T-cell (primary cell): ENCODE measurements at regions not wholly inside any gene's neighbourhood (a gene's known extent, or its start where the extent isn't known, plus 50 kb on each side); places are given as distances from the start of the nearest gene placed in this dataset.

Source experiments
- ATAC-seq, 4 experiments: fragments of 200-7000 bp in 3 of 4; fragments of 150-1000 bp in 1 of 4; cut with Tn5 transposase; replicated peaks in 1 of 4; 1 replicate in 3 of 4; 2 replicates in 1 of 4; pipeline ENCODE4 v1.10.0; 2021; ENCODE audit warnings: moderate library complexity in 3 of 4, mild to moderate bottlenecking in 2 of 4, moderate number of reproducible peaks in 1 of 4
- CTCF ChIA-PET, 2 donors: fragments of 300-600 bp; sonication (Branson Sonifier 250); formaldehyde crosslinking; loops; one replicate each; lab custom pipeline; 2022; ENCODE audit warnings: antibody characterized with exemption in 2 of 2; lab: Charles Lee
- POLR2A ChIA-PET, 2 donors: fragments of 300-600 bp; sonication (Branson Sonifier 250); formaldehyde crosslinking; loops; one replicate each; lab custom pipeline; 2022; ENCODE audit warnings: antibody characterized with exemption in 2 of 2; lab: Charles Lee
- DNase-seq, 35 experiments: peaks; one replicate each; pipeline versions ENCODE4 v3.0.0 to v3.0.0-alpha.2; 2013 to 2023
- H3K27ac ChIP-seq: one replicate; pipeline ENCODE4 v1.5.1; 2013; ENCODE audit warnings: low read length
- H3K27me3 ChIP-seq, 2 experiments: replicated peaks in 1 of 2; 1 replicate in 1 of 2; 2 replicates in 1 of 2; pipeline versions ENCODE4 v1.6.1 to v1.7.0; 2013; ENCODE audit warnings: low read length in 1 of 2, mixed read lengths in 1 of 2; ENCODE audit not compliant: control insufficient read depth in 2 of 2, insufficient read depth in 2 of 2; ENCODE audit errors: extremely low read depth in 1 of 2
- H3K36me3 ChIP-seq, 2 donors: 1 replicate in 1 of 2; 2 replicates in 1 of 2; pipeline versions ENCODE4 v1.6.1 to v1.7.0; 2013; ENCODE audit warnings: low read length in 1 of 2; ENCODE audit not compliant: control insufficient read depth in 2 of 2, insufficient read depth in 1 of 2; ENCODE audit errors: extremely low read depth in 1 of 2
- H3K4me1 ChIP-seq, 2 experiments: 1 replicate in 1 of 2; 2 replicates in 1 of 2; pipeline versions ENCODE4 v1.6.1 to v1.7.0; 2013; ENCODE audit warnings: low read length in 2 of 2, mixed read lengths in 1 of 2; ENCODE audit not compliant: insufficient read depth in 2 of 2, control insufficient read depth in 1 of 2; ENCODE audit errors: extremely low read depth in 1 of 2
- H3K4me3 ChIP-seq, 2 donors: 1 replicate in 1 of 2; 2 replicates in 1 of 2; pipeline versions ENCODE4 v1.5.1 to v1.7.0; 2013; ENCODE audit warnings: mild to moderate bottlenecking in 2 of 2, low read length in 1 of 2, moderate library complexity in 1 of 2; ENCODE audit not compliant: control insufficient read depth in 1 of 2; ENCODE audit errors: extremely low read depth in 1 of 2
- H3K9me3 ChIP-seq: 2 replicates; pipeline ENCODE4 v1.7.0; 2013
- H3K27ac Mint-ChIP-seq, 2 donors: one replicate each; pipeline ENCODE4 v1.8.0; 2020 to 2021; ENCODE audit warnings: mild to moderate bottlenecking in 2 of 2, mixed read lengths in 2 of 2
- H3K27me3 Mint-ChIP-seq, 2 donors: one replicate each; pipeline ENCODE4 v1.8.0; 2021 to 2022; ENCODE audit warnings: mixed read lengths in 2 of 2
- H3K36me3 Mint-ChIP-seq: one replicate; pipeline ENCODE4 v1.8.0; 2021; ENCODE audit warnings: mixed read lengths
- H3K4me1 Mint-ChIP-seq, 3 donors: one replicate each; pipeline ENCODE4 v1.8.0; 2020 to 2022; ENCODE audit warnings: mixed read lengths in 3 of 3, mild to moderate bottlenecking in 1 of 3
- H3K4me3 Mint-ChIP-seq, 3 donors: one replicate each; pipeline ENCODE4 v1.8.0; 2020 to 2022; ENCODE audit warnings: mild to moderate bottlenecking in 3 of 3, mixed read lengths in 3 of 3, moderate library complexity in 3 of 3
- H3K9me3 Mint-ChIP-seq, 3 donors: one replicate each; pipeline ENCODE4 v1.8.0; 2020 to 2022; ENCODE audit warnings: mixed read lengths in 3 of 3
- WGBS: methylation state at CpG from one replicate; pipeline ENCODE4 v1.1.5; 2013; ENCODE audit warnings: missing lambda C conversion rate; ENCODE audit not compliant: insufficient coverage; 5-methylcytosine and 5-hydroxymethylcytosine counted together

GRCh38 chr3:176855901-176856486 lies 341.3 kb downstream of the TBL1XR1 start:
- ATAC-seq (no peak), DNase-seq (no peak)
- Histone ChIP-seq H3K9me3 (no peaks in the 10 kb centered on the region), H3K4me3 (no peak overlapping the region), H3K27ac (no peak overlapping the region), H3K36me3 (no peaks in the 10 kb centered on the region), H3K27me3 (no peaks in the 10 kb centered on the region), H3K4me1 (no peaks in the 10 kb centered on the region)
- POLR2A ChIA-PET, result no interaction called here
- H3K9me3 Mint-ChIP-seq, result no peaks in the 10 kb centered on the region
- no peak overlapping the region for H3K27ac Mint-ChIP-seq
- no CpG with 5 or more reads among the region's 2 CpGs for WGBS
- H3K4me3 Mint-ChIP-seq, result no peak overlapping the region
- CTCF ChIA-PET, result no interaction called here
- H3K36me3 Mint-ChIP-seq, result no peaks in the 10 kb centered on the region
- H3K27me3 Mint-ChIP-seq, result peaks cover 3 to 5% of the 10 kb centered on the region in 2 donors
- H3K4me1 Mint-ChIP-seq, result no peaks in the 10 kb centered on the region

- peaks cover 3 to 5% of the 10 kb centered on the region in 2 donors for H3K27me3 Mint-ChIP-seq
- H3K4me3 Mint-ChIP-seq, result no peak overlapping the region
- H3K9me3 Mint-ChIP-seq, result no peaks in the 10 kb centered on the region
- H3K4me1 Mint-ChIP-seq, result no peaks in the 10 kb centered on the region
- Histone ChIP-seq H3K4me1 (no peaks in the 10 kb centered on the region), H3K9me3 (no peaks in the 10 kb centered on the region), H3K36me3 (no peaks in the 10 kb centered on the region), H3K27me3 (no peaks in the 10 kb centered on the region), H3K4me3 (no peak overlapping the region), H3K27ac (no peak overlapping the region)
- ATAC-seq (no peak), DNase-seq (no peak)
- no peaks in the 10 kb centered on the region for H3K36me3 Mint-ChIP-seq
- ChIA-PET CTCF (interaction anchor here in 1 of 2 donors (1.1 kb wide), 1 partner anchor 83 kb away, joined by 3 read pairs; no protein-coding TSS in a partner anchor), POLR2A (no interaction called here)
- WGBS, result no CpG with 5 or more reads among the region's 4 CpGs
- no peak overlapping the region for H3K27ac Mint-ChIP-seq
Measured at GRCh38 chr3:176855213-176855612, 342.1 kb downstream of the TBL1XR1 start.

GRCh38 chr3:176850498-176850897 lies 346.8 kb downstream of the TBL1XR1 start:
- Histone ChIP-seq H3K4me1 (no peaks in the 10 kb centered on the region), H3K9me3 (no peaks in the 10 kb centered on the region)

GRCh38 chr3:176848431-176849214 lies 348.7 kb downstream of the TBL1XR1 start:
- POLR2A ChIA-PET, result interaction anchor here in 1 of 2 donors (0.5 kb wide), 1 partner anchor 73 kb away, joined by 4 read pairs; no protein-coding TSS in a partner anchor
- WGBS, result 72% methylated on average over 3 of the region's 4 CpGs
- H3K4me1 Mint-ChIP-seq, result no peaks in the 10 kb centered on the region

More at GRCh38 chr3:176850498-176850897, 346.8 kb downstream of the TBL1XR1 start:
- no peak overlapping the region for H3K4me3 ChIP-seq
- Mint-ChIP-seq H3K9me3 (no peaks in the 10 kb centered on the region), H3K4me3 (no peak overlapping the region), H3K4me1 (no peaks in the 10 kb centered on the region), H3K36me3 (no peaks in the 10 kb centered on the region), H3K27ac (no peak overlapping the region), H3K27me3 (peaks cover 0 to 5% of the 10 kb centered on the region in 2 donors)
- no peaks in the 10 kb centered on the region for H3K36me3 ChIP-seq
- CTCF ChIA-PET, result no interaction called here
- POLR2A ChIA-PET, result no interaction called here
- 94% methylated on average over 3 of the region's 6 CpGs for WGBS
- no peaks in the 10 kb centered on the region for H3K27me3 ChIP-seq
- DNase-seq (no peak), ATAC-seq (no peak)
- no peak overlapping the region for H3K27ac ChIP-seq

GRCh38 chr3:176842914-176843313 lies 354.4 kb downstream of the TBL1XR1 start:
- no peak overlapping the region for H3K4me3 Mint-ChIP-seq
- 40% methylated on average over 1 of the region's 2 CpGs for WGBS
- DNase-seq, result no peak
- no peak overlapping the region for H3K27ac Mint-ChIP-seq
- no peaks in the 10 kb centered on the region for H3K36me3 Mint-ChIP-seq
- Histone ChIP-seq H3K36me3 (no peaks in the 10 kb centered on the region), H3K4me1 (no peaks in the 10 kb centered on the region), H3K27ac (no peak overlapping the region), H3K27me3 (no peaks in the 10 kb centered on the region), H3K4me3 (no peak overlapping the region), H3K9me3 (no peaks in the 10 kb centered on the region)
- POLR2A ChIA-PET, result no interaction called here
- no peaks in the 10 kb centered on the region for H3K9me3 Mint-ChIP-seq
- ATAC-seq, result no peak
- H3K27me3 Mint-ChIP-seq, result peaks cover 0 to 3% of the 10 kb centered on the region in 2 donors
- CTCF ChIA-PET, result no interaction called here
- no peaks in the 10 kb centered on the region for H3K4me1 Mint-ChIP-seq

More at GRCh38 chr3:176848431-176849214, 348.7 kb downstream of the TBL1XR1 start:
- Mint-ChIP-seq H3K36me3 (no peaks in the 10 kb centered on the region), H3K27ac (no peak overlapping the region), H3K4me3 (no peak overlapping the region), H3K27me3 (peaks cover 0 to under 1% of the 10 kb centered on the region in 2 donors), H3K9me3 (no peaks in the 10 kb centered on the region)
- Histone ChIP-seq H3K27ac (no peak overlapping the region), H3K4me3 (no peak overlapping the region), H3K36me3 (no peaks in the 10 kb centered on the region), H3K4me1 (no peaks in the 10 kb centered on the region), H3K27me3 (no peaks in the 10 kb centered on the region), H3K9me3 (no peaks in the 10 kb centered on the region)
- DNase-seq (no peak), ATAC-seq (no peak)
- CTCF ChIA-PET, result no interaction called here

- Histone ChIP-seq H3K27me3 (no peaks in the 10 kb centered on the region), H3K36me3 (no peaks in the 10 kb centered on the region), H3K27ac (no peak overlapping the region), H3K4me3 (no peak overlapping the region), H3K4me1 (no peaks in the 10 kb centered on the region), H3K9me3 (no peaks in the 10 kb centered on the region)
- no peak overlapping the region for H3K27ac Mint-ChIP-seq
- POLR2A ChIA-PET, result no interaction called here
- WGBS, result 76% methylated on average over 5 of the region's 8 CpGs
- H3K4me3 Mint-ChIP-seq, result no peak overlapping the region
- no peaks in the 10 kb centered on the region for H3K9me3 Mint-ChIP-seq
- DNase-seq, result no peak
- H3K27me3 Mint-ChIP-seq, result peaks cover 0 to 3% of the 10 kb centered on the region in 2 donors
- H3K36me3 Mint-ChIP-seq, result no peaks in the 10 kb centered on the region
- no peaks in the 10 kb centered on the region for H3K4me1 Mint-ChIP-seq
- no peak for ATAC-seq
- CTCF ChIA-PET, result no interaction called here
Measured at GRCh38 chr3:176840641-176841286, 356.5 kb downstream of the TBL1XR1 start.
